HG03064 (cell line): ENCODE measurements at regions not wholly inside any gene's neighbourhood (a gene's known extent, or its start where the extent isn't known, plus 50 kb on each side); places are given as distances from the start of the nearest gene placed in this dataset.
"Not testable (repeated sequence)": the region's sequence is repeated elsewhere in the genome, so short reads cannot be mapped to it uniquely, and the experiment has no call there.

Experiments used
- ATAC-seq: cut with Tn5 transposase; IDR thresholded peaks from one replicate; pipeline ENCODE4 v1.9.1; 2021; ENCODE audit warnings: low read depth; ENCODE audit not compliant: unreplicated experiment

DNA sequence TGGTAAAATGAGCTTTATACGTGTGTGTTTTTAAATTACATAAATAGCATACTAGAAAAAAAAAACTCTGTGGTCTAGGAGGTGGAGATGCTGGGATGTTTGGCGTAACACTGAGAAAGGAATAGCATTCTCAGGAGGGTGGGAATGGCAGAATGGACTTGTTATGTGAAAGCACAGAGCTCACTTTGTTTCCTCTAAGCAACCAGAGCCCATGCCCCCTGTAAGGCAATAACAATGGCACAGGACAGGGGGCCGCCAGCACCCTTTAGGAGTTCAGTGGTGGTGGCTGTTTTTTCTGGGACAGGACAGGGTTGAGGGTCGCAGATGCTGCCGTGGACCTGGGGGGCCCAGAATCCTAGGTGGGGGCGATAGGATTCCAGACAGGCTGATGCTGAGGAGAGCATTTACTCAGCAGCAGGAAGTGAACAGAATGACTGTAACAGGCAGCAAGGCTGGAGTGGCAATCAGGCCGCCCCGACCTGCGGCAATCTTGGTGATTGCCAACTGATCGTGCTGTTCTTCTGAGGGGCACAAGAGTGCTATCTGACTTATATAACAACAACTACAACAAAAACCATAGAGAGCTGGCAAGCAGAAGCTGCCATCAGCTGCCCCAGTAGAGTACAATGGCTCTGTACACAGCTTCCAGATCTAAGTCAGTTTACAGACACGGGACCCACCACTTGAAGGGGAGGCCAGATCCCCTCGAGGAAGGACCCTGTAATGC lies 160.4 kb downstream of the UACA start:
- ATAC-seq = no peak

DNA sequence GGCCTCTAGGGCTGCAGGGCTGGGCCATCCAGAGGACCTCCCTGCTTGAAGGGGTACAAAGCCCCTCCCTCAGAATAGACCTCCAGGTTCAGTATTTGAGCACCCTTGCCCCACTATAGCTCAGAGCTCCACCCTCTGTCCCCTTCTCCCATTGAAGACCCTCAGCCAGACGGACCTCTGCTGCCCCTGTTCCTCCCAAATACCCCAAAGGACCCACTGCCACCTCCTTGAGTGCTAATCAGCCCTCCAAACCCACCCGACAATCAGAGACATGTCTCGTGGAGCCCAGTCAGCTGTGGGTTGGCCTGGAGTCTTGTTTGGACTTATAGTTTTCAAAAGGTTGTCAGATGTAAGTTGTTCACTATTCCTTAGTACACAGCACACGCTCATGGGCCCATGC lies 161.1 kb downstream of the UACA start:
- no peak for ATAC-seq

DNA sequence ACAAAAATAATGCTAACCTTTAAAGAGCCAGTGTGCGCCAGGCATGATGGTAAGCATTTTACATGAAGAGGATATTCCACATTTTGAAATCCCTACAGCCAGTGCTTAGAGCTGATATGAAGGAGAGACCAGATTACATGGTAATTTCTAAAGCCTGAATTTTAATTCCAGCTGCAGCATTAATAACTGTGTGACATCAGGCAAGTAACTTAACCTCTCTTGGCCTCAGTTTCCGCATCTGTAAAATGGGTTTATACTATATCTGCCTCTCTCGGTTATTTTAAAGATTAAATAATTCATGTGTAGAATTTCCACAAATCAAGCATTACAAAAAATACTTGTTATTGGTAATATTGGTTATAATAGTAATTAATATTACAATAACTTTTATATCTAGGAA lies 165.4 kb downstream of the UACA start:
- no peak for ATAC-seq

DNA sequence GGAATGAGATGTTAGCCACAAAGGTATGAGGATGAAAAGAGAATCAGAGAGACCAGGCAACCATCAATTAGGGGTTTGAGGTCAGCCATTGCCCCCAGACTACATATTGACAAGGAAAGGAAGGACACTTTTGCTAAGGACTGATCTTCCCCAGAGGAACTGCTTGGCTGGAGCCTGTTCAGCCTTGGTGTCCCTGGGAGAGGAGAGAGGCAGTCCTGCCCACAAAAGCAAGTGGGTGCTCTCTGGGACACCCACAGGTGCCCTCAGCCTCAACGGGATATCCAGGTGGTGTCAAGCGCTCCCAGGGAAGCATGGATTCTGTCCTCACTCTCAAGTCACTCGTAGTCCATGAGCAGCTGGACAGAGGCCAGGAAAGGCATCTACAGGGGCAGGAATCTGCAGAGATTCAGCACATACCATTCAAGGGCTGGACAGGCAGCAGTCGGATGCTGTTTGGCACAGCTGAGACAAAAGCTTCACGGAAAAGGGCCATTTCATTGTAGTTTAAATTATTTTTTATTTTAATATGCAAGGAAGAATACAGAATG lies 166.2 kb downstream of the UACA start:
- no peak for ATAC-seq

DNA sequence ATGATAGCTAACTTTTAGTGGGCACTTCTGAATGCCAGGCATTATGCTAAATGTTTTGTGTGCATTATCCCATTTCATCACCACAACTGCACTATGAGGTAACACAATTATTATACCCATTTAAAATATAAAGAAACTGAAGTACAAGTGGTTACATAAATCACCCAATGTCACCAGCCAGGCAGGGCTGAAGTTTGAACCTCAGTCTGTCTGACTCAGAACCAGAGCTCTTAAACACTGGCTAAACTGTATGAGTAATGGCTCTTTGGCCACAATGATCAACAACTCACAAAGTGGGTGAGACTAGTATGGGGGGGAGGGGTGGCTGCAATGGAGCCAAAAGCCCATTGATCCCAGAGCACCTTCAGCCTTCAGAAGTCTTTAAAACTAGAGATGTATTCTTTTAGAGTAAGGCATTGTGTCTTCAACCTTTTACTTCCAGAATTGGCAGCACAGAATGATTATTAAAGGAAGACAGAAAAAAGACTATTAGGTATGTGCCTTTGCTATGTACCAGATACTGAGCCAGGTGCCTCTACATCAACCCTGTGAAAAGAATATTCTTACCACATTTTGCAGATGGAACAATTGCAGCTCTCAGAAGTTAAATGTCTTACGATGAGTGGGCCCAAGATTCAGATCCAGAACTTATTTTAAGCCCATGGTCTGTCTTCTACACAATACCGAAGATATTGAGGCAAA lies 166.9 kb downstream of the UACA start:
- ATAC-seq = no peak

DNA sequence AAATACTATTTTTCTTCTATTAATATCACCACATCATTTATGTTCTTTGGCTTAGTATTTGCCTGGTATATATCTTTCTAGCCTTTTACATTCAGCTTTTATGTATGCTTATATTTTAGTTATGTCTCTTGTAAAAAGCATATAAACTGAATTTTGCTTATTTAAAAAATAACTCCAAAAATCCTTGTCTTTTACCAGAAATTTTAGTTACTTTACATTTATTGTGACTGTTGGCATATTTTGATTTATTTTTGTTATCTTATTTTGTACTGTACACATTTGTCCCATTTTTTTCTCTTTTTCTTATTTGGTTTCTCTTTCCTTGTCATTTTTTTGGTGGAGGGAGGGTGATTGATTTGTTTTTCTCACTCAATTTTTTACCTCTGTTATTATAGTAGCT lies 169.6 kb downstream of the UACA start:
- no peak for ATAC-seq

DNA sequence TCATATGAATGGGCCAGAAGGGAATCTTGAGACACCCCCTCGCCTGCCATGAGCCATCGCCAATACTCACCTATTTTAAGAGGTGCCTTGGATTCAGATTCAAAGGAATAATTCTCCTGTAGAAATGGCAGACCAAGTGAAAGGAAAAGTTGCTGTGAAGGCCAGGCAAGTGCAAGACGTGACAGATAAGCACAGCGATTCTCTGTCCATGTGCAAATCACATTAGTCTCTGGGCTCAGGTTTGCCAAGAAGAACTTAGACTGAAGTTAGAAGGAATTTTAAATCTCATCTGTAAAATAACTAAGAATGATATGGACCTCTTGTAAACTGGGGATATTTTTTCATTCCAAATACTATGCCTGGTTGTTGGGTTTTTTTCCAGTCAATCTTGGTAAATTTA lies 173.6 kb downstream of the UACA start:
- ATAC-seq = no peak

DNA sequence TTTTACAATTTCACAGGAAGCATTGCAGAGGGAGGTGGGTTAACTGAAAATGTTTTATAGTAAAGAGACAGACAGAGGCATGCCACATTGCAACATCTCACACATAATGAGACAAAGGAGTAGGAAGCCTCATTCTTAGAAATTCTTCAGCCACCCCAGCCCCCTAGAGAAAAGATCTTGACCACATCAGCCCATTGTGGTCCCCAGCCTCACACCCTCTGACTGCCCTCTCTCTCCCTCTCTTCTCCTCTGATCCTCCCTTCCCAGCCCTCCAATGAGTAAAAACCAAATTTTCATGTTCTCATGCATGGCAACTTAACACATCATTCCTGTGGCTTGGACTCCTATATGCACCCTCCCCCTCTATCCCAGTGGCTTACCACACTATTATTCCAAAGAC lies 174.1 kb downstream of the UACA start:
- no peak for ATAC-seq

DNA sequence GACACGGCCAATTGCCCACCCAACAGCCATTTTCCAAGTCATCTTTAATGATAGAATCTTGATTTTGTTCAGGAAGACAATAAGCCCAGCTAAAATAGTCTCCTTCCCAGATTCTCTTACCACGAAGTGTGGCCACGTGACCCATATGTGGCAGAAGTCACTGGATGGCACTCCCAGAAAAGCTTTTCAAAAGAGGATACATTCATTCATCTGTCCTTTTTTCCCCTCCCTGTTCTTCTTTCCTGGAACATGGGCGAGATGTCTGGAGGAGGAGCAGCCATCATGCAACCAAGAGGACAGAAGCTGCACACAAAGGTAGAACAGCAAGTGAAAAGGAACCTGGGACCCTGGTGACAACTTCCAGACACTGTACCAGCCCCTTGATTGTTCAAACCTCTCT lies 174.7 kb downstream of the UACA start:
- no peak for ATAC-seq

DNA sequence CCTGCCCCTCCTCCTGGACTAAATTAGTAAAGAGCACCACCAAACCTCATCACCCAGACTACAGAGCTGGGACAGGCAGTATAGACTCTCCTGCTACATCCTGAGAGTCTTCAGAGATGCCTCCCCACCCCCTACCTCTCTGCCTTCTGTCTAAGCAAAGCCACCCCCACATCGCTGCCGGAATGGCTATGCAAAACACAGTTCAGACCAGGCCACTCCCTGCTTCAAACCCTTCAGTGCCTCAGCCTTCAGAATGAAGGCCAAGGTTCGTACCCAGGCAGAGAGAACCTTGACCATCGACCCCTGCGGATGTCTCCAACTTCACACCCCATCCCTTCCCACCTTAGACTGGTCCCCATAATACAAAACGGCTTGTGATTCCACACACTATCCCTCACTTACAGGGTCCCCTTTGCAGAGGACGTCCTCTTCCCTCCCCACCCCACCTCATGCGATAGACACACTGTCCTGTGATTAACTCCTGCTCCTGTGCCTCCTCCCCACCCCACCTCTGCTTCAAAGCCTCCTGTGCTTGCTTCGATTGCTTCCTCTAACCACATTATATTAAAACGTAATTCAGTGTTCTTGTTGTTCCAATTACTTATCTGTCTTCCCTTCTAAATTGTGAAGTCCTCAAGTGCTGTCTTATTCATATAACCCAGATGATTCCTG lies 175.3 kb downstream of the UACA start:
- ATAC-seq = no peak

DNA sequence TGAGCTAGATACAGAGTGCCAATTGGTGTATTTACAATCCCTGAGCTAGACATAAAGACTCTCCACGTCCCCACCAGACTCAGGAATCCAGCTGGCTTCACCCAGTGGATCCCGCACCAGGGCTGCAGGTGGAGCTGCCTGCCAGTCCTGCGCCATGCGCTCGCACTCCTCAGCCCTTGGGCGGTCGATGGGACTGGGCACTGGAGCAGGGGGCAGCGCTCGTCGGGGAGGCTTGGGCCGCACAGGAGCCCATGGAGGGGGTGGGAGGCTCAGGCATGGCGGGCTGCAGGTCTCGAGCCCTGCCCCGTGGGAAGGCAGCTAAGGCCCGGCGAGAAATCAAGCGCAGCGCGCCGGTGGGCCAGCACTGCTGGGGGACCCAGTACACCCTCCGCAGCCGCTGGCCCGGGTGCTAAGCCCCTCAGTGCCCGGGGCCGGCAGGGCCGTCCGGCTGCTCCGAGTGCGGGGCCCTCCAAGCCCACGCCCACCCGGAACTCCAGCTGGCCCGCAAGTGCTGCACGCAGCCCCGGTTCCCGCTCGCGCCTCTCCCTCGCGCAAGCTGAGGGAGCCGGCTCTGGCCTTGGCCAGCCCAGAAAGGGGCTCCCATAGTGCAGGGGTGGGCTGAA lies 176.2 kb downstream of the UACA start:
- not testable (repeated sequence) for ATAC-seq

DNA sequence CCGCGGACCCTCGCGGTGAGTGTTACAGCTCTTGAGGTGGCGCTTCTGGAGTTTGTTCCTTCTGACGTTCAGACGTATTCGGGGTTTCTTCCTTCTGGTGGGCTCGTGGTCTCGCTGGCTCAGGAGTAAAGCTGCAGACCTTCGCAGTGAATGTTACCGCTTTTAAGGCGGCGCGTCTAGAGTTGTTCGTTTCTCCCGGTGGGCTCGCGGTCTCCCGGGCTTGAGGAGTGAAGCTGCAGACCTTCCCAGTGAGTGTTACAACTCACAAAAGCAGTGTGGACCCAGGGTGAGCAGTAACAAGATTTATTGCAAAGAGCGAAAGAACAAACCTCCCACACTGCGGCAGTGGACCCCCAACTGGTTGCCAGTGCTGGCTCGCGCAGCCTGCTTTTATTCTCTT lies 177.1 kb downstream of the UACA start:
- no peak for ATAC-seq

DNA sequence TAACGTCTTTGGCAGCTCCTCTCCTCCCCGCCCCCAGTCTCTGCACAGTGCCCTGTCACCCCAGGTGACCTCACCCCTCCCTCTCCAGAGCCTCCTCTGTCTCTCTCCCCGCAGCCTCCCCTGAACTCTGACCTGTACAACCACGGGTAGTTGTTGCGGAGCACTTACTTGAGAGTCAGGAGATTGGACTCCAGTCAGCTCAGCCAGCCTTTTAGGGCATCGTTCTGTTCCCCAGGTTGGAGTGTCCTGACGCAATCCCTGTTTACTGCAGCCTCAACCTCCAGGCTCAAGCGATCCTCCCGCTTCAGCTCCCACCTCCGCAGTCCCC lies 177.7 kb downstream of the UACA start:
- no peak for ATAC-seq

DNA sequence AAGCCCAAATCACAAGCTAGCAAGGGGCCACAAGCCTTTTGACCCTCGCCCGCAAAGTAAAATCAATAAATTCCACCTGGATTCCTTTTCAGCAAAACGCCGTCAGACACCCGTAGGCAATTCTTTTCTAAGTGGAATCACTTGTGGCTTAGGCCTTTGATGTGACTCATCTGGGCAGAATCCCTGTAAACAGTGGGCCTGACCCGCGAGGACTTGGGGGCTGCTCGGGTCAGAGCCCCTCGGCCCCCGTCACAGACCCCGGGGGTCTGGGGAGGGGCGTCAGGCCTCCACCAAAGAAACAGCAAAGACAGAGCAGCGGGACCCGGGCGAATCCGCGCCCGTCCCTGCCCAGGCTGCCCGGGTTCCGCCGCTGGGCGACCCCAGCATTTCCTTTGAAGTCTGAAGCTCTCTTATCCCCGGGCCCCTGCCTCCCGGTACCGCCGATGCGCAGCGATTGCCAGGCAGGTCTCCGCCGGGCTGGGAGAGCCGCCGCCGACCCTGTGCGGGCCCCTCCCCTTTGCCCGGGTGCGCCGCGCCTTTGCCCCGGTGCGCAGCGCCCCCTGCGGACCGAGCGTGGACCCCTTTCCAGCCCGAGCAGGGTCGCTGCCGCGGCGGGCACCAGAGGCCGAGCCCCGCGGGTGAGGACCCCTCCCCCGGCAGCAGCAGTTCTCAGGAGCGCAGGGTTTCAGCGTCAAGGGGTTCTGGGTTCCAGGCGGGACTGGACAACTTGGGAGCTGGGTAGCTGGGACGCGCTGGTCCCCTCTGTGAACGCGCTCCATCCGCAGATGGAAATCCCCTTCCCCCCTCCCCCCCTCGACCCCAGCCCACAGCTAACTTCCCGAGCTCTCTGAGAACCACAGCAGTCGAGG lies 178.3 kb downstream of the UACA start:
- no peak for ATAC-seq

DNA sequence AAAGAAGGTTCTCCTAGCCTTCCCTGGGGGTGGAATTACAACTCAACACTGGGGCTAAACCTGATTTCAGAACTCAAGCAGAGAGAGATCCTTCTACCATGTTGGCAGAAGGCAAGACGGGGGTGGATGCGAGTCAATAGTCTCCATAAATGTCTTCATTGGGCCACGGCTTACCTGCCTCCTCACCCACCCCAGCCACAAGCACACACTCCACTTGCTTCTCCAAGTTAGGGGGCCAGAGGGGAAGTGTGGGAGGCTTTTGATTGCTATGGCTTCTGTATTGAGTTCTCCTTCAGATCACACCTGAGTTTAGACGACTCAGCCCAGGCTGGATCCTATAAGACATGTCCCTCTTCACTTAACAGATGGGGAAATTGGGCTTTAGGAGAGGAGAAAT lies 178.9 kb downstream of the UACA start:
- no peak for ATAC-seq

DNA sequence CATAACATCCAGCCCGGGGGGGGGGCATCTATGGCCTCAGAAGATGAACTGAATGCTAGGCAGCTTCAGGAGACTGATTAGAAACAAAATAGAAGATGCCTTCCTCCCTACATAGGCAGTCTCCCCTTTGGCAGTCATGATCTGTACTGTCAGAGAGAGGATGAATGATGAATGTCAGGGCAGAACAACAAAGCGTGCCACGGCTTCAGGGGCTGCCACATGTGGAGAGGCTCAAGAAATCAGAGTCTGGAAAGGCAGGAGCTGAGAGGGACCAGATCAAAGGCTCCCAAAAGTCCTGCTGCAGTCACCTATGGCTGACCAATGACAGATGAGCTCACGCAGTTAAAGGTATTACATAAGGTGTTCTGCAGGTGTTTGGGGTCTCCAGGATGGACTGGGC lies 180.4 kb downstream of the UACA start:
- no peak for ATAC-seq

DNA sequence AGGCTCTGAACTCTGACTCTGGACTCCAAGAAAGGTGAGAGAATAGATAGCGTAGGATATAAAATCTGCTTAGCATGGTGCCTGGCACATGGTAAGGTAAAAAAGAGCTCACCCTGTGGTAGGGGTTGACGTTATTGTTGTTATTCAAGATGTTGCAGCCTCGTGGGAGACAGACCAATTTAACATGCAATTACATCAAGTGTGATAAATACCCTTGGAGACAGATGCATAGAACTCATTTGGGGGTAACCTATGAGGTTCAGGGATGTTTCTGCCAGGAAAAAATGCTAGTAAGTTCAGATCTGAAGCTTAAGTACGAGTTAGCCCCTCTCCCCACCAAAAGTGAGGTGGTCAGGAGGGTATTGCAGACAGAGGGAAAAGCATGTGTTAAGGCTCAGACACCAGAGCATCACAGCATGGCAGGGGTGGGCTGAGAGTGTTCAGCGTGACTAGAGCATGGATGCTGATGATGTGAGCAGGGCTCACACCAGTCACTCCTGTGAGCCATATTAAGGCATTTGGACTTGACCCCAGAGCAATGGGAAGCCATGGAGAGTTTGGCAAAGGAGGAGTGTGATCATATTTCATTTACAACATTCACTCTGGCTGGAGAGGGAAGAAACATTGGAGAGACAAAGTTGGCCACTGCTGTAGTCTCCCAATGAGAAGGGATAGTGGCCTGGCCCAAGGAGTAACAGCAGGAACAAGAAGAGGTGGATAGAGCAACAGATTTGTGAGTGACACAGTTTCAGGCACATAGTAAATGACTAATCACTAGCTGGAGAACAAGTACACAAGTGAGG lies 181.0 kb downstream of the UACA start:
- ATAC-seq = no peak

DNA sequence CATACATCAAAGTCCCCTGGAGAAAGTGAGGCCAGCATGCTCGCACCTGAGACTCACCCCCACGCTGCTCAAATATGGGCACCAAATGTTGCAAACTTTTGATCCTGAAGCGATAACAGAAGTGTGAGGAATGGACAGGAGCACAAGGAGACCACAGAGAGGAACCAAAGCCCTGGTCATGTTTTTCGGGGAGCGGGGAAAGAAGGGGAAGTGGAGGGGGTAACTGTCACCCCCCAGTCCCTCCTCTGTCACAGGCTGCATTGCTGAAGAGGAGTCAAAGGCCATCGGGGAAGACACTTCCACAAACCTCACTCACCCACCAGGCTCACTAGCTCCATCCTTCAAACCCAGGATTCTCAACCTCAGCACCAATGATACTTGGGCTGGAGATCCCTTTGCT lies 182.4 kb downstream of the UACA start:
- no peak for ATAC-seq

DNA sequence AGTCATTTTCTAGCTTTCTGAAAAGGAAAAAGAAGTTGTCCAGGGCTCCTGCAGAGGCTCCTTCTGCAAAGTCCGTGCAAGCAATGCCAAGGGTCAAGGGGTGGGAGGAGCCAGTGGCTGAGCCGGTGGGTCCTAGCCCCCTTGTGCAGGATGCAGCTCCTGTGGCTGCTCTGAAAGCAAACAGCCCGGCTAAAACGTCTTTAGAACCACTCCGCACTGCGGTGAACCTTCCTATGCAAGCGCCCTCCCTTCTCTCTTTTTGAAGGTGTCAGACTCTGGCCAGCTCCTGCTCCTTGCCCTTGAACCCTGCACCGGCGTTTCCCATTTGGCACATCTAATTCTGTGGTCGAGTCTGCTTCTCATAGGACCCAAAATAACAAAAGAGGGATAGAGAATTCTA lies 183.1 kb downstream of the UACA start:
- no peak for ATAC-seq

DNA sequence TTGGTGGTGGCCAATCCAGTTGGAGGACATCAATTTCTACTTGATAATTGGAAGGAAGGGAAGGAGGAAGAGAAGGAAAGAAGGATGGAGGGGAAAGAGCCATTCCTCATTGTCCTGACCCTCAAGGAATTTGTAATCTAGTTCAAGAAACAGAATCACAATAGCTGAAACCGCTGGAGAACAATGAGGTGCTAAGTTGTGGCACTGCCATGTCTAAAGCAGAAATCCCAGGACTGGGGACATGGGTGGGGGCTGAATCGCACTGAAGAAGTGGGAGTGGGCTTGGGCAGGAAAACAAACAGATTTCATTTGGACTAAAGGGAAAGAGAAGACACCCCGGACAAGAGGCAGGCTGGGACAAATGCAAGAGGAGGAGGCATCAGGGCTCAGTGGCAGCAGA lies 183.6 kb downstream of the UACA start:
- no peak for ATAC-seq
